ENCODE measurements at regions not wholly inside any gene's neighbourhood (a gene's known extent, or its start where the extent isn't known, plus 50 kb on each side); places are given as distances from the start of the nearest gene placed in this dataset.

DNA sequence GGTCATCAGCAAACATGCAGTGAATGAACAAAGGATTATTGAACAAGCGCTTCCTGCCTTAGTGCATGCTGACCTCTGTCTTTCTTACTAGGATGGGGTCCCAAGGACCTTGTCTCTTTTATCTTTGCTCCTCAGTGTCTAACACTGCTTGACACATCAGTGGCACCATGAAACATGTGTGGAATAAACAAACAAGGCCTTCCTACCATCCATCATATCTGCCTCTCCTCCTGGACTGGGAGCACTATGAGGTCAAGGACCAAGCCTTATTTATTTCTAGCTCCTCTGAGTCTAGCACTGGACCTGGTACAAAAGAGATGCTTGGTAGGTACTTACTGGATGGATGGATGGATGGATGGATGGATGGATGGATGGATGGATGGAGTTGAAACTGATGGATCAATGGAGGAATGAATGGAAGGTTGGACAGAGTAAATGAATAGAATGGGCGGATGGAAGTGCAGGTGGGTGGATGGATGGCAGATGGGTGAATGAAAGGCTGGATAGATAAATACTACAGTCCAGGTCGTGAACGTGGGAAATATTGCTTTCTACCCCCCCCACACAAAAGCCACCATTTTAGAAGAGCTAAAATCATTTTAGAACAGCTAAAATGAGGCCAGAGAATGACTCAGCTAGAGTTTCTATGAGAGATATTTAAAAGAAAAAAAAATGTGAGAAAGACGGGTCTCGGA lies 104.1 kb upstream of the PTPN1 start:
- Histone ChIP-seq H3K4me2 (ENCODE audit: low read length) (no peak overlapping the region), H3K9ac (ENCODE audit: low read length) (no peak overlapping the region), H3K4me3 (ENCODE audit: low read length) (no peak overlapping the region), H3K9me3 (ENCODE audit: insufficient read depth, low read length) (no peaks in the 10 kb centered on the region), H3K27ac (ENCODE audit: low read length) (no peak overlapping the region), H3K27me3 (ENCODE audit: low read depth, low read length) (peaks cover 54% of the 10 kb centered on the region), H3K4me1 (ENCODE audit: low read length) (no peaks in the 10 kb centered on the region), H3K36me3 (replicated peaks; ENCODE audit: low read depth, low read length) (no peaks in the 10 kb centered on the region), H3K79me2 (ENCODE audit: low read length) (no peaks in the 10 kb centered on the region), H2AFZ (ENCODE audit: low read depth, low read length) (no peak overlapping the region), H4K20me1 (ENCODE audit: insufficient read depth, low read length) (no peaks in the 10 kb centered on the region)
- TF ChIP-seq EZH2phosphoT487 (IDR thresholded peaks at IDR 0.05; ENCODE audit: low read depth) (no peak), CTCF (IDR thresholded peaks at IDR 0.05; ENCODE audit: low read depth, low read length) (no peak)

- Histone ChIP-seq H3K9ac (ENCODE audit: low read length) (no peak overlapping the region), H3K4me2 (ENCODE audit: low read length) (no peak overlapping the region), H3K4me1 (ENCODE audit: low read length) (no peaks in the 10 kb centered on the region), H4K20me1 (ENCODE audit: insufficient read depth, low read length) (no peaks in the 10 kb centered on the region), H2AFZ (ENCODE audit: low read depth, low read length) (no peak overlapping the region), H3K27ac (ENCODE audit: low read length) (no peak overlapping the region), H3K9me3 (ENCODE audit: insufficient read depth, low read length) (no peaks in the 10 kb centered on the region), H3K36me3 (replicated peaks; ENCODE audit: low read depth, low read length) (no peaks in the 10 kb centered on the region), H3K27me3 (ENCODE audit: low read depth, low read length) (peaks cover 60% of the 10 kb centered on the region), H3K79me2 (ENCODE audit: low read length) (no peaks in the 10 kb centered on the region), H3K4me3 (ENCODE audit: low read length) (no peak overlapping the region)
- TF ChIP-seq EZH2phosphoT487 (IDR thresholded peaks at IDR 0.05; ENCODE audit: low read depth) (no peak), CTCF (IDR thresholded peaks at IDR 0.05; ENCODE audit: low read depth, low read length) (no peak)
Measured at GRCh38 chr20:50406610-50407136, 103.5 kb upstream of the PTPN1 start.

GRCh38 chr20:50408526-50409364 lies 101.4 kb upstream of the PTPN1 start:
- no peaks in the 10 kb centered on the region for H3K9me3 ChIP-seq (ENCODE audit: insufficient read depth, low read length)
- TF ChIP-seq CTCF (IDR thresholded peaks at IDR 0.05; ENCODE audit: low read depth, low read length) (no peak), EZH2phosphoT487 (IDR thresholded peaks at IDR 0.05; ENCODE audit: low read depth) (no peak)
- no peak overlapping the region for H3K27ac ChIP-seq (ENCODE audit: low read length)
- H3K4me2 ChIP-seq (ENCODE audit: low read length): no peak overlapping the region
- no peaks in the 10 kb centered on the region for H3K79me2 ChIP-seq (ENCODE audit: low read length)
- H2AFZ ChIP-seq (ENCODE audit: low read depth, low read length): no peak overlapping the region
- H3K27me3 ChIP-seq (ENCODE audit: low read depth, low read length): peaks cover 66% of the 10 kb centered on the region
- H3K4me3 ChIP-seq (ENCODE audit: low read length): no peak overlapping the region
- H4K20me1 ChIP-seq (ENCODE audit: insufficient read depth, low read length): no peaks in the 10 kb centered on the region
- H3K4me1 ChIP-seq (ENCODE audit: low read length): no peaks in the 10 kb centered on the region
- no peaks in the 10 kb centered on the region for H3K36me3 ChIP-seq (replicated peaks; ENCODE audit: low read depth, low read length)
- no peak overlapping the region for H3K9ac ChIP-seq (ENCODE audit: low read length)

DNA sequence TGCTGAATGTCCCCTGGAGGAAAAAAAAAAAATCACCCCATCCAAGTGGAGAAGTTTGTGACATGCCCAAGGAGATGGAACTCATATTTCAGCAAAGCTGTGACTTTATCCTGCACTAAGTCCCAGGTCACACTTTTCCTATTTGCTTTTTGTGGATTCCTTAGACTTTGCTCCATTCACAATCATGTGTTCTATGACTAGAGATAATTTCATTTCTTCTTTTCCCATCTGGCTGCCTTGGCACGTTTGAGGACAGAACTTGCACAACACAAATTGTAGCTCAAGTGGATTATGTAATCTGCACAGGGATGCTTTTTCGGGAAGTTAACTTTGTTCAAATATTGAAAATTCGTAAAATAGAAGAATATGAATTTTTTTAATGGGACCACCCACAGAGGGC lies 100.7 kb upstream of the PTPN1 start:
- no peak overlapping the region for H3K4me2 ChIP-seq (ENCODE audit: low read length)
- no peak overlapping the region for H3K4me3 ChIP-seq (ENCODE audit: low read length)
- no peaks in the 10 kb centered on the region for H4K20me1 ChIP-seq (ENCODE audit: insufficient read depth, low read length)
- no peak overlapping the region for H3K9ac ChIP-seq (ENCODE audit: low read length)
- no peaks in the 10 kb centered on the region for H3K4me1 ChIP-seq (ENCODE audit: low read length)
- H3K9me3 ChIP-seq (ENCODE audit: insufficient read depth, low read length): no peaks in the 10 kb centered on the region
- no peaks in the 10 kb centered on the region for H3K79me2 ChIP-seq (ENCODE audit: low read length)
- peaks cover 65% of the 10 kb centered on the region for H3K27me3 ChIP-seq (ENCODE audit: low read depth, low read length)
- no peaks in the 10 kb centered on the region for H3K36me3 ChIP-seq (replicated peaks; ENCODE audit: low read depth, low read length)
- no peak overlapping the region for H3K27ac ChIP-seq (ENCODE audit: low read length)
- H2AFZ ChIP-seq (ENCODE audit: low read depth, low read length): no peak overlapping the region
- no peak for TF ChIP-seq EZH2phosphoT487 (IDR thresholded peaks at IDR 0.05; ENCODE audit: low read depth)
- no peak for TF ChIP-seq CTCF (IDR thresholded peaks at IDR 0.05; ENCODE audit: low read depth, low read length)
